ENCODE measurements at regions not wholly inside any gene's neighbourhood (a gene's known extent, or its start where the extent isn't known, plus 50 kb on each side); places are given as distances from the start of the nearest gene placed in this dataset.

DNA sequence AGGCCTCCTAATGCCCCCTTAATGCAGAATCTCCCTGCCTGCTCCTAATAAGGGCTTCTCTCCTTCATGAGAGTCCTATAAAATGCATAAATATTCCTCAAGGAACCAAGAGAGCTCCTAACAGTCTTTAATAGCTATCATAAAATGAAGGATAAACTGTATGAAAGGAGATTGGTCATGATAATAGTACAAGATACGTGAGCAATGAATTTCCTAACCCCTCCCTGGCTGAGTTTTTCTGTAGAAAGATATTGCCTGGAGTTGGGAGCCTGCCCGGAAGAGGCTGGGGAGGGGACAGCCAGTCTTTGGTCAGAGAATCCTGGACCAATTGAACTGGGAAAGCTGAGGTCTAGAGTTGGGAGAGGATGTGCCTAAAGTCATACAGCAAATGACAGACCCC is 321.9 kb upstream of the CDH5 start:
- FAIRE-seq = no peak
- Histone ChIP-seq H3K4me2 (ENCODE audit: insufficient read depth in 1 of 2, low read depth in 2 of 2, low read length in 2 of 2) (no peak overlapping the region), H2BK15ac (ENCODE audit: low read length) (no peak overlapping the region), H2BK5ac (ENCODE audit: low read depth, low read length) (no peak overlapping the region), H3K18ac (ENCODE audit: extremely low read depth, low read length) (no peak overlapping the region), H2AK5ac (ENCODE audit: low read depth, low read length) (no peak overlapping the region), H2AFZ (ENCODE audit: low read length) (no peak overlapping the region), H4K20me1 (replicated peaks in 1 of 2; ENCODE audit: control insufficient read depth in 1 of 2, insufficient read depth in 2 of 2, low read length in 2 of 2) (no peaks in the 10 kb centered on the region), H2BK120ac (replicated peaks; ENCODE audit: low read depth, low read length) (no peak overlapping the region), H2BK12ac (ENCODE audit: low read depth, low read length) (no peak overlapping the region), H4K8ac (ENCODE audit: extremely low read depth, insufficient read depth, low read length) (no peak overlapping the region), H4K5ac (ENCODE audit: insufficient read length, low read depth, low read length) (no peak overlapping the region), H3K23ac (ENCODE audit: insufficient read length) (no peak overlapping the region), H3K9ac (replicated peaks in 1 of 4; ENCODE audit: extremely low read depth in 1 of 4, low read depth in 3 of 4, low read length in 3 of 4) (no peak overlapping the region), H2BK20ac (ENCODE audit: low read length) (no peak overlapping the region), H3K27me3 (replicated peaks in 1 of 4; ENCODE audit: control insufficient read depth in 3 of 4, extremely low read depth in 1 of 4, insufficient read depth in 3 of 4, low read length in 3 of 4) (no peaks in the 10 kb centered on the region; a peak in 1 of 7 replicates), H3K23me2 (ENCODE audit: low read depth, low read length) (no peaks in the 10 kb centered on the region), H3K36me3 (ENCODE audit: control insufficient read depth in 2 of 4, insufficient read depth in 4 of 4, low read length in 3 of 4) (no peaks in the 10 kb centered on the region), H3K4ac (replicated peaks; ENCODE audit: insufficient read length, low read depth, low read length) (no peak overlapping the region), H4K91ac (replicated peaks; ENCODE audit: insufficient read length, low read length) (no peak overlapping the region), H3K4me1 (replicated peaks in 1 of 4; ENCODE audit: control insufficient read depth in 3 of 4, insufficient read depth in 4 of 4, low read length in 3 of 4) (0 out of 7 replicates have a peak, but pooled peaks cover 0 to 3% (median 0%) of the 10 kb centered on the region in 4 experiments), H3K56ac (replicated peaks; ENCODE audit: insufficient read length, low read depth, low read length) (no peak overlapping the region), H3K9me3 (ENCODE audit: insufficient read depth in 2 of 2, low read depth in 1 of 2, low read length in 1 of 2) (no peaks in the 10 kb centered on the region), H3K4me3 (ENCODE audit: extremely low read depth in 1 of 4, insufficient read depth in 2 of 4, low read depth in 3 of 4, low read length in 4 of 4) (no peak overlapping the region), H3K27ac (ENCODE audit: low read depth, low read length) (no peak overlapping the region), H3K14ac (ENCODE audit: insufficient read length) (no peak overlapping the region), H3K79me1 (ENCODE audit: low read depth, low read length) (no peaks in the 10 kb centered on the region), H3K79me2 (ENCODE audit: control insufficient read depth in 1 of 2, insufficient read depth in 2 of 2, low read length in 2 of 2) (no peaks in the 10 kb centered on the region)
- TF ChIP-seq TBP (IDR thresholded peaks at IDR 0.05; ENCODE audit: low read depth, low read length) (no peak), BCL11A (IDR thresholded peaks at IDR 0.05; ENCODE audit: low read depth in 2 of 2, low read length in 2 of 2) (no peak), SP2 (IDR thresholded peaks at IDR 0.05; ENCODE audit: low read length) (no peak), SP1 (IDR thresholded peaks at IDR 0.05; ENCODE audit: low read depth, low read length) (no peak), SUZ12 (IDR thresholded peaks at IDR 0.05; ENCODE audit: low read length) (no peak), MAFK (IDR thresholded peaks at IDR 0.05; ENCODE audit: low read depth, low read length) (no peak), KDM1A (IDR thresholded peaks at IDR 0.05; ENCODE audit: borderline replicate concordance, low read length) (no peak), RBBP5 (IDR thresholded peaks at IDR 0.05; ENCODE audit: borderline replicate concordance, low read depth, low read length) (no peak)
- TF ChIP-seq, protein P1, sequence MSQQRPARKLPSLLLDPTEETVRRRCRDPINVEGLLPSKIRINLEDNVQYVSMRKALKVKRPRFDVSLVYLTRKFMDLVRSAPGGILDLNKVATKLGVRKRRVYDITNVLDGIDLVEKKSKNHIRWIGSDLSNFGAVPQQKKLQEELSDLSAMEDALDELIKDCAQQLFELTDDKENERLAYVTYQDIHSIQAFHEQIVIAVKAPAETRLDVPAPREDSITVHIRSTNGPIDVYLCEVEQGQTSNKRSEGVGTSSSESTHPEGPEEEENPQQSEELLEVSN (IDR thresholded peaks at IDR 0.05) = no peak
- ChIA-PET CTCF (ENCODE audit: partially characterized antibody) (interaction anchor here (0.5 to 1.0 kb wide), 2 partner anchors 14 to 17 kb away, joined by 3 to 4 read pairs; no protein-coding TSS in a partner anchor), POLR2A (ENCODE audit: partially characterized antibody) (no interaction called here)
- no peak for DNase-seq (ENCODE audit: low read depth in 1 of 2, low spot score in 2 of 2)
- WGBS, 2 experiments (ENCODE audit: extremely low coverage in 1 of 2, insufficient coverage in 1 of 2, insufficient read length in 1 of 2, insufficient replicate concordance in 2 of 2, low coverage in 1 of 2, low lambda C conversion rate in 2 of 2, missing lambda C conversion rate in 1 of 2) = 93% methylated on average over 2 of the region's 2 CpGs; no CpG with 5 or more reads in 1 of the 2 experiments

Data from H1 (cell line).